HepG2 (cell line): ENCODE measurements at regions not wholly inside any gene's neighbourhood (a gene's known extent, or its start where the extent isn't known, plus 50 kb on each side); places are given as distances from the start of the nearest gene placed in this dataset.
A peak's percentile ranks its signal among the peaks of the same experiment; 100 is the strongest.

Experiments
- ATF7 ChIP-seq, 2 experiments: fragments of 450-650 bp in 1 of 2; sonication (generic) in 1 of 2; formaldehyde crosslinking in 1 of 2; IDR thresholded peaks; 2 replicates each; pipeline versions ENCODE4 v1.4.0 to v1.6.1; 2016 to 2020; ENCODE audit warnings: antibody characterized with exemption in 1 of 2, mild to moderate bottlenecking in 1 of 2, missing genetic modification reagents in 1 of 2
- ELK4 ChIP-seq: sonication (generic); formaldehyde crosslinking; IDR thresholded peaks from 2 replicates; pipeline ENCODE4 v1.9.0; 2021; ENCODE audit warnings: missing genetic modification reagents, borderline replicate concordance
- EP300 ChIP-seq, 3 experiments: sonication (generic) in 1 of 3; formaldehyde crosslinking in 1 of 3; IDR thresholded peaks; 2 replicates each; pipeline versions ENCODE4 v1.5.1 to v1.6.1; 2011 to 2020; ENCODE audit warnings: low read depth in 2 of 3, low read length in 2 of 3, borderline replicate concordance in 1 of 3, improper control_type of control experiment in 1 of 3, mild to moderate bottlenecking in 1 of 3, missing genetic modification reagents in 1 of 3, moderate library complexity in 1 of 3
- FIP1L1 ChIP-seq: fragments of 200-400 bp; formaldehyde crosslinking; IDR thresholded peaks from 2 replicates; pipeline ENCODE4 v1.6.1; 2018; ENCODE audit warnings: low read depth, mild to moderate bottlenecking, low read length, moderate library complexity, borderline replicate concordance; ENCODE audit not compliant: insufficient read depth
- FOXO1 ChIP-seq: sonication (generic); formaldehyde crosslinking; IDR thresholded peaks from 2 replicates; pipeline ENCODE4 v1.4.0; 2020; ENCODE audit warnings: missing genetic modification reagents
- GATA4 ChIP-seq: sonication (generic); IDR thresholded peaks from 2 replicates; pipeline ENCODE4 v1.6.1; 2016; ENCODE audit warnings: antibody characterized with exemption, low read depth, borderline replicate concordance
- HDAC2 ChIP-seq: sonication (generic); formaldehyde crosslinking; IDR thresholded peaks from 2 replicates; pipeline ENCODE4 v1.4.0; 2020; ENCODE audit warnings: missing genetic modification reagents
- HNRNPL ChIP-seq: fragments of 200-400 bp; formaldehyde crosslinking; IDR thresholded peaks from 2 replicates; pipeline ENCODE4 v1.6.1; 2017; ENCODE audit warnings: mild to moderate bottlenecking, low read depth, low read length
- ISX ChIP-seq: sonication (generic); formaldehyde crosslinking; conservative IDR thresholded peaks from 2 replicates; pipeline ENCODE4 v1.5.0; 2020; ENCODE audit warnings: missing genetic modification reagents
- NAIF1 ChIP-seq: sonication (generic); formaldehyde crosslinking; IDR thresholded peaks from 2 replicates; pipeline ENCODE4 v1.5.0; 2020; ENCODE audit warnings: mild to moderate bottlenecking, missing genetic modification reagents, borderline replicate concordance
- RAD21 ChIP-seq: fragments of 450-650 bp; formaldehyde crosslinking; IDR thresholded peaks from 2 replicates; pipeline ENCODE4 v1.5.0; 2020; ENCODE audit warnings: mild to moderate bottlenecking
- ZFP37 ChIP-seq: sonication (generic); formaldehyde crosslinking; IDR thresholded peaks from 2 replicates; pipeline ENCODE4 v1.4.0; 2020; ENCODE audit warnings: missing genetic modification reagents, borderline replicate concordance
- ZGPAT ChIP-seq: IDR thresholded peaks from 2 replicates; pipeline ENCODE4 v1.6.1; 2016; ENCODE audit warnings: mild to moderate bottlenecking
- ZNF225 ChIP-seq: sonication (generic); formaldehyde crosslinking; IDR thresholded peaks from 2 replicates; pipeline ENCODE4 v1.4.0; 2020; ENCODE audit warnings: mild to moderate bottlenecking, missing genetic modification reagents
- ZNF256 ChIP-seq: sonication (generic); formaldehyde crosslinking; conservative IDR thresholded peaks from 2 replicates; pipeline ENCODE4 v1.4.0; 2020; ENCODE audit warnings: missing genetic modification reagents
- ZNF724P ChIP-seq: sonication (generic); formaldehyde crosslinking; IDR thresholded peaks from 2 replicates; pipeline ENCODE4 v1.8.0; 2022; ENCODE audit warnings: missing genetic modification reagents, borderline replicate concordance
- TF ChIP-seq, protein P1 (sequence below): sonication (generic); formaldehyde crosslinking; IDR thresholded peaks from 2 replicates; pipeline ENCODE4 v1.9.0; 2021; ENCODE audit warnings: missing genetic modification reagents, mild to moderate bottlenecking, borderline replicate concordance
- TF ChIP-seq, protein P2 (sequence below): sonication (generic); formaldehyde crosslinking; IDR thresholded peaks from 2 replicates; pipeline ENCODE4 v1.4.0; 2020; ENCODE audit warnings: mild to moderate bottlenecking, missing genetic modification reagents

GRCh38 chr20:50267041-50267865 lies 76.6 kb downstream of the CEBPB start (continued):
- no peak for TF ChIP-seq ZNF256 (CRISPR knock-in tag)
- TF ChIP-seq ISX (CRISPR knock-in tag), result no peak
- no peak for TF ChIP-seq ZNF225 (CRISPR knock-in tag)
- no peak for TF ChIP-seq ELK4
- TF ChIP-seq NAIF1, result no peak
- TF ChIP-seq FIP1L1, result no peak
- TF ChIP-seq, protein P1, sequence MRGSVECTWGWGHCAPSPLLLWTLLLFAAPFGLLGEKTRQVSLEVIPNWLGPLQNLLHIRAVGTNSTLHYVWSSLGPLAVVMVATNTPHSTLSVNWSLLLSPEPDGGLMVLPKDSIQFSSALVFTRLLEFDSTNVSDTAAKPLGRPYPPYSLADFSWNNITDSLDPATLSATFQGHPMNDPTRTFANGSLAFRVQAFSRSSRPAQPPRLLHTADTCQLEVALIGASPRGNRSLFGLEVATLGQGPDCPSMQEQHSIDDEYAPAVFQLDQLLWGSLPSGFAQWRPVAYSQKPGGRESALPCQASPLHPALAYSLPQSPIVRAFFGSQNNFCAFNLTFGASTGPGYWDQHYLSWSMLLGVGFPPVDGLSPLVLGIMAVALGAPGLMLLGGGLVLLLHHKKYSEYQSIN, result no peak
- peak; percentile 36; the same call in 1 of the 2 replicates for TF ChIP-seq ZGPAT
- TF ChIP-seq HNRNPL, result peak; percentile 95
- peak; percentile 21 for TF ChIP-seq HDAC2
- TF ChIP-seq RAD21 (CRISPR knock-in tag), result no peak
- no peak for TF ChIP-seq ZNF724P (CRISPR knock-in tag)
- no peak for TF ChIP-seq GATA4
- no peak for TF ChIP-seq FOXO1 (CRISPR knock-in tag)
- no peak for TF ChIP-seq ZFP37 (CRISPR knock-in tag)
- TF ChIP-seq, protein P2, sequence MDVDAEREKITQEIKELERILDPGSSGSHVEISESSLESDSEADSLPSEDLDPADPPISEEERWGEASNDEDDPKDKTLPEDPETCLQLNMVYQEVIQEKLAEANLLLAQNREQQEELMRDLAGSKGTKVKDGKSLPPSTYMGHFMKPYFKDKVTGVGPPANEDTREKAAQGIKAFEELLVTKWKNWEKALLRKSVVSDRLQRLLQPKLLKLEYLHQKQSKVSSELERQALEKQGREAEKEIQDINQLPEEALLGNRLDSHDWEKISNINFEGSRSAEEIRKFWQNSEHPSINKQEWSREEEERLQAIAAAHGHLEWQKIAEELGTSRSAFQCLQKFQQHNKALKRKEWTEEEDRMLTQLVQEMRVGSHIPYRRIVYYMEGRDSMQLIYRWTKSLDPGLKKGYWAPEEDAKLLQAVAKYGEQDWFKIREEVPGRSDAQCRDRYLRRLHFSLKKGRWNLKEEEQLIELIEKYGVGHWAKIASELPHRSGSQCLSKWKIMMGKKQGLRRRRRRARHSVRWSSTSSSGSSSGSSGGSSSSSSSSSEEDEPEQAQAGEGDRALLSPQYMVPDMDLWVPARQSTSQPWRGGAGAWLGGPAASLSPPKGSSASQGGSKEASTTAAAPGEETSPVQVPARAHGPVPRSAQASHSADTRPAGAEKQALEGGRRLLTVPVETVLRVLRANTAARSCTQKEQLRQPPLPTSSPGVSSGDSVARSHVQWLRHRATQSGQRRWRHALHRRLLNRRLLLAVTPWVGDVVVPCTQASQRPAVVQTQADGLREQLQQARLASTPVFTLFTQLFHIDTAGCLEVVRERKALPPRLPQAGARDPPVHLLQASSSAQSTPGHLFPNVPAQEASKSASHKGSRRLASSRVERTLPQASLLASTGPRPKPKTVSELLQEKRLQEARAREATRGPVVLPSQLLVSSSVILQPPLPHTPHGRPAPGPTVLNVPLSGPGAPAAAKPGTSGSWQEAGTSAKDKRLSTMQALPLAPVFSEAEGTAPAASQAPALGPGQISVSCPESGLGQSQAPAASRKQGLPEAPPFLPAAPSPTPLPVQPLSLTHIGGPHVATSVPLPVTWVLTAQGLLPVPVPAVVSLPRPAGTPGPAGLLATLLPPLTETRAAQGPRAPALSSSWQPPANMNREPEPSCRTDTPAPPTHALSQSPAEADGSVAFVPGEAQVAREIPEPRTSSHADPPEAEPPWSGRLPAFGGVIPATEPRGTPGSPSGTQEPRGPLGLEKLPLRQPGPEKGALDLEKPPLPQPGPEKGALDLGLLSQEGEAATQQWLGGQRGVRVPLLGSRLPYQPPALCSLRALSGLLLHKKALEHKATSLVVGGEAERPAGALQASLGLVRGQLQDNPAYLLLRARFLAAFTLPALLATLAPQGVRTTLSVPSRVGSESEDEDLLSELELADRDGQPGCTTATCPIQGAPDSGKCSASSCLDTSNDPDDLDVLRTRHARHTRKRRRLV (CRISPR knock-in tag), result no peak
- peak; percentile 25 to 56; a peak in 2 of 4 replicates for TF ChIP-seq EP300 (IDR thresholded peaks at IDR 0.05; ENCODE audit: low read depth in 2 of 2, low read length in 2 of 2)
- TF ChIP-seq EP300 (CRISPR knock-in tag; IDR thresholded peaks at IDR 0.05; ENCODE audit: borderline replicate concordance), result 0 out of 2 replicates have a peak, but pooled peaks have one; percentile 28
- TF ChIP-seq ATF7 (IDR thresholded peaks at IDR 0.05), result no peak
- TF ChIP-seq ATF7 (CRISPR knock-in tag; IDR thresholded peaks at IDR 0.05), result no peak
